Activated CD4-positive, alpha-beta T cell treated with anti-CD3 and anti-CD28 coated beads, Interleukin-2, amount 50 U/mL, for 1 hour (primary cell): ENCODE measurements at regions not wholly inside any gene's neighbourhood (a gene's known extent, or its start where the extent isn't known, plus 50 kb on each side); places are given as distances from the start of the nearest gene placed in this dataset.

Source experiments
- DNase-seq: peaks from one replicate; pipeline ENCODE4 v3.0.0-alpha.2; 2020

DNA sequence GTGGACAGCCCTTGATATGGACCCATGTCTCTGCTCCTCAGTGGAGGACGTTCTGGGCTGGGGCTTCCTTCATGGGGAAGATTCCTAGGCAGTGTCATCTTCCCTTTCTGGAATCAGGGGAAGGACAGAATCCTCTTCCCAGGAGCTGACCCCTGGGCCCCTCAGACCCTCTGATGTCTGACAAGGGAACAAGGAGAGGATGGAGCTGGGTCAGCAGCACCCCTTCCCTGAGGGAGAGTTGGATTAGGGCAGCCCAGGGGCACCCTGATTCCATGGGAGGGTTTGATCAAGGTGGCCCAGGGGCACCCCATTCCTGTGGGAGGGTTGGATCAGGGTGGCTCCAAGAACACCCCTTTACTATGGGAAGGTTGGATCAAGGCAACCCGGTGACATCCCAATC is 86.5 kb downstream of the ACKR3 start:
- DNase-seq: no peak

DNA sequence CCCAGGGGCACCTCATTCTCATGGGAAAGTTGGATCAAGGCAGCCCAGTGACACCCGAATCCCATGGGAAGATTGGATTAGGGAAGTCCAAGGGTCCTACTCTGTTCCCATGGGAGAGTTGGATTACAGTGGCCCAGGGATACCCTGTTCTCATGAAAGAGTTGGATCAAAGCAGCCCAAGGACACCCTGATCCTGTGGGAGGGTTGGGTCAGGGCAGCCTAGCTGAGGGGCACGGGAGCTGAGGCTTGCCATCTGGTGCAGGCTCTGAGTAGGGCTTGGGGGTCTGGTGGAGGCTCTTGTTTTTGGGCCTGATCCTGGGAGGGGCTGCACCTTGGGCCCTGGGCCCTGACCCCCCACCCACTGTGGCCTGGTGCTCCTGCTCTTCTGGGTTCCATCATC is 87.1 kb downstream of the ACKR3 start:
- no peak for DNase-seq

DNA sequence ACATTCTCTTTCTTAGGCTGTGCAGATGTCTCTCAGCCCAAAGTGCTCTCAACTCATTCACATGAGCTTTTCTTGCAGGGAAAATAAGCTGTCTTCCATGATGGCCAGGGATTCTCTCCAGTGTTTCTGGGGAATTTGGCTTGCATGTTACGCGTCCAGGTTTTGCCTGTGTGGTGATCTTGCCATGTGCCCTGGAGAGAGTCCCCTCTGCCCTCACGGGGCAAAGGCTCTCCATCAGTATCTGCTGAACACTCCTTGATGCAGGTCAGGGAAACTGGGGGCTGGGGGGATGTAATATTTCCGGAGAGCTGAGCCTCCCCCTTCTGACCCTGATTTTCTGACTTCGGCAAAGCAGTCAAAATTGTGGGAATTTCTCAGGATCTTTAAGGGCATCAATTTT is 87.6 kb downstream of the ACKR3 start:
- DNase-seq: no peak

DNA sequence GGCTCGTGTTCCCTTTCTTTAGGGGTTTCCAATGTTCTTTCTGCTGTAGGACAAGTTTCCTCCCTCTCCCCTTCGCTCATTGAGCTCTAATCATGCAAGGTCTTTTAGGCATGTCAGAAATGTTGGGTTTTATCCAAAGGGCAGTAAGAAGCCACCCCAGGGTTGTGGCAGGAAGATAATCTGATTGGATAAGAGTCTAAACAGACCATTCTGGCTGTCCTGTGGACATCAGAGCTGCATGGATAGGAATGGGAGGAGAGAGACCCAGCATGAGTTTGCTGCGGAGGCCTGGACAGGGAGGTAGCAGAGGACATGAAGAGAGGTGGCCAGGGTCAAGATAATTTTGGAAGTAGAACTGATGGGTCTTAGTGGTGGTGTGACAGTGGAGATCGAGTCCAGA is 88.2 kb downstream of the ACKR3 start:
- no peak for DNase-seq

DNA sequence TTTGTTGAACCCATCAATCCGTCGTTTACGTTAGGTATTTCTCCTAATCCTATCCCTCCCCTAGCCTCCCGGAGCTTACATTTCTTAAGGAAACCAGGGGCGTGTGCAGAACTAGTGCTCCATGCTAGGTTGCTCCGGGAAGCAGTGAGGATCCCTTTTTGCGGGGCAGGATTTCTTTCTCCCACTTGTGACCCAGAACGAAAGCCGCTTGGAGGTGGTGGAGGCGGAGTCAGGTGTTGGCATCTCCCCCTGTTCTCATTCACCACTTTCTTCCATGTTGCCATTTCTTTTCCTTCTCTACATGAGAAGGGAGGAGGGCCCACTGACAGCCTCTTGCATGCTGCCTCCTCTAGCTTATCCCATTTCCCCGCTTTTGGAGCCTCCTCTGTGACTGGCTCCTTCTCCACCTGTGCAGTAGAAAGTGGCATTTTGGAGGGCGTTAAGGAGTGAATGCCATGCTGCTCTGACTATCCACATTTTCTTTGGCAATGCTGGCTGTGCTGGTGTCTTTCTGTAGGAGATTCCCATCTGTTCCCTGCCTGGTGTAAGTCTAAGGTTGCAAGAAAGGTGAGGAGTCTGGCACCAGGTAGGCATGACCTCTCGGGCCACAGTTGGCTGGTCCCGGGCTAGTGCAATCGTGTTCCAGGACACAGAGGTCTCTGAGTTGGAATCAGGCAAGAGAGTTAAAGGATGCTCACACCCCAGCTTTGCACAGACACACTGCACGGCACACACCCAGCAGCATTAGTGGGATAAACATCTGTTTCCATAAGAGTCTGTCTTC is 89.5 kb downstream of the ACKR3 start:
- no peak for DNase-seq

DNA sequence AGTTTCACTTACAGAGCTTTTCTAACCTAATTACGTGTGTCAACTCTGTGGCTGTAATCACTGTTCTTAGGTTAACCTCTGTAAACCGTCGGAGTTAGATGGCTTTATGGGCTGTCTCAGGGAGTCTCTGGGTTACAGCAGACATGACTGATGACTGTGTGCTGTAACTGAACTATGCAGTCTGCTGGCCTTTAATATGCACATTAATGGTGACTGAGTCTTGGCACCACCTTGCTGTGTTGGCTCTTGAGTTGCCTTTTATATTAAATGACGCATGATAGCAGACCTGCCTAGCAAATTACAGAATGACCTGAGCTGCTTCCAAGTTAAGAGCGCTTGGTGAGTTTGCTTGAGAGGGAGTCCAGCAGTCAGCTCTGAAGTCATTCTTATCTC is 90.1 kb downstream of the ACKR3 start:
- no peak for DNase-seq

DNA sequence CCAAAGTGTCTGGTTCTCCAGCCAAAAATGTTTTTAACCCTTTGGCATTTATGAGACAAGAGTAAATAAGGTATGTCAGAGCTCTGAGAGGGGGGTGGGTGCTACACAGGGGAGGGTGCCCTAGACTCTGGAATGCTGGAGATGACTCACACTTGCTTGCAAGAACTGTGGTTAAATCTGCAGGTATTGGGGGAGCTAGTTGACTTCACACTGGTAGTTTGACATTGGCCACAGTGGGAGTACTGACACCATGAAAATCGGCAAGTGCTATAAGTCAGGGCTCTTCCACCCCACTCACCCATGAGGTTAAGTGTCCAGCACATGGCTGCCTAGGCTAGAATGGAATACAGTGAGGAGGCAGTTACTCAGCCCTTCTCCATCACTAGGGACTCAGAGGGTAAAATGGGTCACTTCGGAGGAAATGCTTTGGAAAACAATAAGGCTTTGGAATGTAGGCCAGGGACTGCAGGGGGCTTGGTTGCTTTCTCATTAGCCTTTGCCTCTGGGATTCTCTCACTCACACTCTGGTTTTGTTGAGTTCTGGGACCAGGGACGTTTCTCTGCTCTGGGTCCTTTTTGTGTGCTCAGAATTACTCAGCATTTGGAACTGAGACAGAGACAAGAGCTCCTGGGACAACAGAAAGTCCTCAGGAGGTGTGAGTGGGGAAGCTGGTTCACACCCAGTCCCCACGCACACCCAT is 91.6 kb downstream of the ACKR3 start:
- no peak for DNase-seq

DNA sequence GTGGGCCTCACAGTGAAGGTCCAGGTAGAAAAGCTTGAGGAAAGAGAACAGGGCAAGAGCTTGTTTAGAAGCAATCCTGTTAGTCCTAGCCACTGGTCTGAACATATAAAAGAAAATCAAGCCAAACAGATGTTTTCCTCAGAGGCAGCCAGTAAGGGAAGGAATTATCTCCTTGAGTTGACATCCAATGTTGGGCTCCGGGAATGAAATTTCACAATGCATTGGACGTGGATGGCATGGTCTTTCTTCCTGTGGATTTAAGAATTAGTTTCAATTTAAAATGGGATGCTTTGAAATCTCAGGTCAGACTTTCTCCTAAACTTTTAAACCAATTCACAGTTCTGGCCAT is 92.1 kb downstream of the ACKR3 start:
- no peak for DNase-seq

DNA sequence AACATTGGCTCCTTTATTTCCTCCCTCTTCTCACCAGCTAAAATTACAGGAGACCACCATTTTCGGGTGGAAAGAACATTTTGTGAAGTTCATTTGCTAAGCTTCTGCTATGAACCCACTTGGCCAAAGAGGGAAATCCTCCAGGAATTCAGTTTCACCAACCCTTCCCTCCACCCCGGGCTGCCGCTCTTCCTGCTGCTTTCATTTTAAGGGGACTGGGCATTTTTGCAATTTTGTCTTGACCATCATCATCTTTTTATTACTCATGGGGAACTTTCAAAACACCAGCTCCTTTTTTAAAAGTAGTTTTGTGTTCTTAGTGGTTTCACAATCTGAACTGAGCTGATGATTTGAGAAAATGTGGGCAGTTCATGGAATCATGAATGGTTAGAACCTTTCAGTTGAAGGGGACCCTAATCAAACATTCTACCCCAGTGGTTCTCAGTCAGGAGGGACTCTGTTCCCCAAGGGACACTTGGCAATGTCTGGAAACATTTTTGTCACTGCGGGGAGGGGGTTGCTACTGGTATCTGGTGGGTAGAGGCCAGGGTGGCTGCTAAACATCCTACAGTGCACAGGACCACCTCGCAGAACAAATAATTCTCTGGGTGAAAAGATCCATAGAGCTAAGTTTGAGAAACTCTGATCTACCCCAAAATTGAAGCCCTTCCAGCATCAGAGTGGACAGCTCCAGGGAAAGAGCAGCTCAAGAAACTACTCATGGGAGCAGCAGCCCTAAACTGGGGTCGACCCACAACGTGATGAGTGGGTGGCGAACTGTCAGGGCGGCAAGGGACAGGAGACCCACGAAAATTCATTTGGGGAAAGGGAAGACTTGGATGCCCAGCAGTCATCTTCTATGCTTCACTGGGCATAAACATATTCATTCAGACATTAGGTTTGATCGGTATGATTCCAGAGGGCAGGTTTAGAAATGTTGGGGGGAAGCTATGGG is 92.9 kb downstream of the ACKR3 start:
- no peak for DNase-seq

DNA sequence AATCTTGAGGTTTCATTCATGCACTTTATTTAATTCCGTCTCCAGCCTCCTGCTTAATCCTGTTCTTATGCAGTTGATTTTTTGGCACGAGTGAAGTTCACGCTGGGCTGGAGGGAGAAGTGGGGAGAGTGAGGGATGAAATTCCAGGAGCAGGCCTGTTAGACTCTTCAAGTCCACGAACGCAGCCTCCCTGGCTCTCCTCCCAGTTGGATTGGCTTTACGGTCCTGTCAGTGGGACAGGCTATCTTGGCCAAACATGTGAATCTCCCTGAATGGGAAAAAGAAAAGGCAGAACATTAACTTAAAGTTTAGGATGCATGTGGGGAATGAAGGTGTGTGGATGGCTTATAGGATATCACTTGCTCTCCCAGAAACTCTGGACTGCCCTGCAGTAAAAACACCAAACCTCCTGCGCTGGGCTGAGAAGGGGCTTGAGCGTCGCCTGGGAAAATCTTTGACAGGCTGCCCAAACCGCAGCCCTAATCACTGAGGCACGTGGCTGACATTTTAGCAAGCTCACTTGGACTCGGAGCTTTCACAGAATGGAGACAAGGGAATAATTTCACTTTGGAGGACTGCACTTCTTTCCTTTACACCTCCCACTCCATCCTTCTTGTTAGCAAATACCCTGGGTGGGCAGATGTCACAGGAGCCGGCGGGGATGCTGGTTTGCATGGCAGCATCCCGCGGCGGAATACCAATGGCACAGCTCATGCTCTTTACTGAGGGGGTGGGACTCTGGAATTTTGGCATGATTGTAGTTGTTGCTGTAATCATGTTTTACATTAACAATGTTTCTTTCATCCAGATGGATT is 93.9 kb downstream of the ACKR3 start:
- no peak for DNase-seq

DNA sequence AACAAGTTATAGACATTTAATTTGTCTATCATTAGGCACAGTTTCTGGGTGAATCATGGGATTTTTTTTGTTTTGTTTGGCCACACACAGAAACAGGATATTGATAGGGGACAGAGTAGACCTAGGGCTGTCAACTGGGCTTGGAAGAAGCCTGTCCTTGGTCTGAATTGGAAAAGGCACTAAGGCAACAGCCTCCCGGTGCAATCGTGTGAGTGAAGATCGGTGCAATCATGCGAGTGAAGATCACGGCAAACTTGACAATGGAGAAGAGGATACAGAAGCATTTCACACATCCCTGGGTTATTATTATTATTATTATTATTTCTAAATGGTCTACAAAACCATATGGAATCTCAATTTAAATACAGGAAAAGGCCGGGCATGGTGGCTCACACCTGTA is 94.5 kb downstream of the ACKR3 start:
- DNase-seq: no peak

DNA sequence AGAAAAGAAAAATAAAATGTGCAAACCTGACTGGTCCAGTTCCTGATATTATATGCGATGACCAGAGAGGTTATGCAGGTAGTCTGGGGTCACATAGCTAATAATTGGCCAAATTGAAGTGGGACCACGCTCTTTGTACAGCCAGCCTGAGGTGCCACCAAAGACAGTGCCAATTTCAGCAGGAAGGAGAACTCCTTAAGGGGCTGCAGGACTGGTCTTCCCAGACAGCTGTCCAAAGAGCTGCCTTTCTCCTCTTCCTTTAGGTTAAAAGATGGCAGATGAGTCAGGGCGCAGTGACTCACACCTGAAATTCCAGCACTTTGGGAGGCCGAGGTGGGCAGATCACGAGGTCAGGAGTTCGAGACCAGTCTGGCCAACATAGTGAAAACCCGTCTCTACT is 95.5 kb downstream of the ACKR3 start:
- DNase-seq: no peak

DNA sequence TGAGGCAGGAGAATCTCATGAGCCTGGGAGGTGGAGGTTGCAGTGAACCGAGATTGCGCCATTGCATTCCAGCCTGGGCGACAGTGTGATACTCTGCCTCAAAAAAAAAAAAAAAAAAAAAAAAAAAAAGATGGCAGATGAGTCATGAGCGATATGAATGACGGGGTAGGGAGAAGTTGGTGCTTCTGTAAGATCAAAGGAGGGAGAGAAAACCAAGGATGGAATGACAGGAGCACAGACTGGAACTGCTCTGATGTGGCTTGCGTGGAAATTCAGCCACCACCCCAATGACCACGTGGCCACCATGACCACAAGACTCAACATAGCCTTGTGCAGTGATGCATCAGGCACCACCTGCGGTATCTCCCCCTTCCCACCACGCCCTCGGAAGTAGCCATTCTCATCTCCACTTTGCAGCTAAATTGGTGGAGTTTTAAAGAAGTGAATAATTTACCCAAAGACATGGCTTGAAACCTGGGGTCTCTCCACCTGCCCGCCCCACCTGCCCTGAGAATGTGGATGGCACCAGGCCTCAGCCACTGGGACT is 96.0 kb downstream of the ACKR3 start:
- no peak for DNase-seq

DNA sequence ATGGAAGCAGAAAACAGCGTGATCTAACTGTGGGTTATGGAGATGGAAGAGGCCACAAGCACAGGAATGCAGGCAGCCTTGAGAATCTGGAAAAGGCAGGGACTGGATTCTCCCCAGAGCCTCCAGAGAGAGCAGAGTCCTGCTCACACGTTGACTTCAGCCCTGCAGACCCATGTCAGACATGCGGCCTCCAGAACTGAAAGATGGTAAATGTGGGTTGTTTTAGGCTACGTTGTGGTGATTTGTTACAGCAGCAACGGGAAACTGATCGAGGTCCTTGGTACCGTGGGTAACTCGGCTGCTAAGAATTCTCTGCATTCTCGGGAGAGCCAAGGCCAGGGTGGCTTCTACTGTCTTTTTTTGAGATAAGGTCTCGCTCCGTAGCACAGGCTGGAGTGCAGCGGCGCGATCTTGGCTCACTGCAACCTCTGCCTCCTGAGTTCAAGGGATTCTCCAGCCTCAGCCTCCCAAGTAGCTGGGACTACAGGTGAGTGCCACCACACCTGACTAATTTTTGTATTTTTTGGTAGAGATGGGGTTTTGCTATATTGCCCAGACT is 97.1 kb downstream of the ACKR3 start:
- DNase-seq: no peak

DNA sequence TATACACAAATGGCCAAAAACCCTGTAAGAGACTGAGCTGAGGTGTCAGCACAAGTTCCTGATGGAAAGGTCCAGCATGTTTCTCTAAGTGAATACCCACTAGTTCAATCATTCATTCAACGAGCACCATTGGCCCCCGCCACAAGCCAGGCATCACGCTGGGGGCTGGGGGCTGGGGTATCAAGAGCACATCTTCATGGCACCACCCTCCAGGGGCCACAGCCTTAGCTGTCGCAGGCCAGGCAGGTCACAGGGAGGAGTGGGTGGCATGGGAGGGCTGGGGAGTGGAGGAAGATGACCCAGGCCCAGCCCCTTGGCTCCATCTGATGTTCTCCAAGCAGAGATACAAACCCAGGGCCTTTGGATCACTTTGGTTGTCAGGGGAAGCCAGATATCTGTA is 97.9 kb downstream of the ACKR3 start:
- no peak for DNase-seq

DNA sequence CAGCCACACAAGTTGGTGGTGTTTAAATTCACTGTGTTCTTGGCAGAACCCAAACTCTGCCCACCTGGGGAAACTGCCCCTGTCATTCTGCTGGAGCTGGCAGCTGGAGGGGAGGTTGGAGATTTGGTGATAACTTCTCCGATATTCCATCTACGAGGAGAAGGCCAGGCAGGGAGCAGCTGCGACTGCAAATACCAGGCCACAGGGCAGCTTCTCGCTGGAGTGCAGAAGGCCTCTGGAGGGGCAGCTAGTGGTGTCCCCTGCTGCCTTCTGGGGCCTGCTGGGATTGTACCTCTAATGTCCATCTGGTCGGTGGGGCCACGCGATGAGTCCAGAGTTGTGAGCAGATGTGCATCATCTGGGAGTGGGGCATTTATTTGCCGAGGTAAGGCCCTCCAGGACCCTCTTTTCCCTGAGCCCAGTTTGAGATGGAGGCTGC is 98.9 kb downstream of the ACKR3 start:
- DNase-seq: no peak

DNA sequence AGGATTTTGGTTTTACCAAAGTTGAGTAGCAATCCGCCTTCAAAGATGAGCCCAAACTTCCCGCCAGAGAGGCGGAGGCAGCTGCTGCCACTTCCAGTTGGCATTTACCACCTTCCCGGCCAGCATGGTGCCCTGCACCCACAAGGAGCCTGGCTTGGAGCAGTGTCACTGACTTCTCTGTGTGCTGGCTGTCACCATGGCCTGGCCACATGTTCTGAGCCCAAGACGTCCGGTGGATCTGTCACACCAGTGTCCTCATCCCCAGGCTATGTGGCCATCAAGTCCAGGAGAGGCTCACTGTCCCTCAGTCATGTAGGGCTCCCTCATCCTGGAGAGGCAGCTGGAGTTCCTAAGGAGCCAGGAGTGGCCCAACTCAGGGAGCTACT is 100.6 kb downstream of the ACKR3 start:
- DNase-seq: no peak

DNA sequence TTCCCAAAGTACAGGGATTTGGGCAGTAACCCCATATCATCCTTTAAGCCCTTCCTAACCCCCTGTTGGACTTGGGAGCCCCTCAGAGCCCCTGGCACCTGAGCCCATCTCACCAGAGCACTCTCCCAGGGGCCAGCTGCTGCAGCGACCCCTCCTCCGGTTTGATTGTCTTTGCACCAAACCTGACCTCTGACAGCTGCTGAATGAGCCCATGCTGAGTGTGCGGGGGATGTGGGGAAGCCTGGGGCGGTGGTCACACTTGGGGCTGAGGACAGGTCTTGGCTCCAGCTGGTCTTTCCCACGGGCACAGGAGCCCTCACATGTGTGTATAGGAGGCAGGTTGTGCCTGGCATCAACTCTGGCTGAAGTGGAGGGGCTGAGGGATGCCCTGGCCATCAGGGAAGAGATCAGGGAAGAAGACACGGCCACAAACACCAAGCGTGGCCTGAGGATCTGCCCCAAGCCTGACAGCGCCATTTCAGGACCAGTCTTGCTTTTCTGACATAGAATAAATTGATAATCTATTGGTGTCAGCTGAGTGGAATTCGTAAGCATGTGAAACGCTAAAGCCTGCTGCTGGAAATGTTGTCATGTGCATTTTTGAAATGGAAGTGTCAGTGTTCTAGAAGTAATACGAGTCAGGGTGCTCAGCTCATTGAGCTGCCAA is 102.4 kb downstream of the ACKR3 start:
- no peak for DNase-seq

DNA sequence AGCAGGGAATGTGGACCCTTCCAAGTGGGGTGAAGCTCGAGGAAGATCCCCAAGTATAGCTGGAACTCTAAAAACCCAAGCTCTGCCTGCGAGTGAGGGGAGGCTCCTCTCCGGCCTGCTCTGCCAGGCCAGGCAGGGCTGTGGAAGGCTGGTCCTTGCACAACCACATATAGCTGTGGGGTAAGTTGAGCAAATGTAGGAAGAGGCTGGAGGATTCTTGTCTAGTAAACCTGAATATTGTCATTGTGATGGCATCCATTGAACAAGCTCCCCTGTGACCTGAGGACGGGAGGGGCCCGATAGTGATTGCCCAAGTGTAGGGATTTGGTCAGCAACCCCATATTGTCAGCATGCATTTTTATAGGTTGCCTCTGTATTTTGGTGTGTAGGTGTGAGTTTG is 103.0 kb downstream of the ACKR3 start:
- no peak for DNase-seq

DNA sequence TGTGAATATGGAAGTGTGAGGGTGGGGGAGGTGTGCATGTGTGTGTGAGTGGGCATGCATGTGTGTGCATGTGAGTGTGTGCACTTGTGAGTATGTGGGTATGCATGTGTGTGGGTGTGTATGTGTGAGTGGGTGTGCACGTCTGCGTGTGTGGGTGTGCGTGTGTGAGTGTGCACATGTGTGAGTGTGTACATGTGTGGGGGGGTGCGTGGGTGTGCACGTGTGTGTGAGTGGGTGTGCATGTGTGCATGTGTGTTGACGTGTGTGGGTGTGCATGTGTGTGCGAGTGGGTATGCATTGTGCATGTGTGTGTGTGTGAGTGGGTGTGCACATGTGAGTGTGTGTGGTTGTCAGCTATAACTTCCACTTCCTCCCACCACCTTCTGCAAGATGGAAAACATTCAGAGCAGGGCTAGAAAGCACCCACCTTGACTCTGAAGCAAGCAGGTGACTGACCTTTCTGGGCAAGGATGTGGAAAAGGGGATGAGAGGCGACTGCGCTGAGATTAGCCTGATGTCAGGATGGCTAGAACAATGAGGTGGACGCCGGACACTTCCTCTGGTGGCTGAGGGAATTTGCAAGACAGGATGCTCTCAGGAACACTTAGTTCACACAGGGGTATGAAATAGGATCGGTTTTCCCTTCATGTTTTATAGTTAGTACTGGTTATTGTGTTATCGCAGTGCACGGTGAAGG is 103.6 kb downstream of the ACKR3 start:
- DNase-seq: no peak

DNA sequence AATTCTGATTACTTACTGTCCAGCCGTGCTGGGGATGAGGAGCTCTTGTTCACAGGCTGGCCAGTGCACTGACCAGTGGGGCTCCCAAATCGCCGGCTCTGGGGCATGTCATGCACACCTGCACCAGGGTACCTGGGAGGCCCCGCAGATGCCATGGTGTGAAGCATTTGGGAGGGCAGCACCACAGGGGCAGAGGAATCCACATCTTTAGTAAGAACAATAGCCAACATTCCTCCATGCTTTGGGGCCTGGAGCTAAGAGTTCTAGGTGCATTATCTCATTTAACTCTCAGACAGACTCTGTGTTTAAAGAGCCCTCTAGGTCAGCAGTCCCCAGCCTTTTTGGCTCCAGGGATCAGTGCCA is 104.2 kb downstream of the ACKR3 start:
- no peak for DNase-seq
